ENCODE measurements at regions not wholly inside any gene's neighbourhood (a gene's known extent, or its start where the extent isn't known, plus 50 kb on each side); places are given as distances from the start of the nearest gene placed in this dataset.

- H3K27ac ChIP-seq: no peak overlapping the region
- no peak for TF ChIP-seq CTCF (conservative IDR thresholded peaks at IDR 0.05)
These were observed 204.7 kb upstream of the ZNF32 start for GRCh38 chr10:43853369-43853768.

- no peak overlapping the region for H3K27ac ChIP-seq
- no peak for TF ChIP-seq ZFX (IDR thresholded peaks at IDR 0.05)
- TF ChIP-seq CTCF (conservative IDR thresholded peaks at IDR 0.05): no peak
These were observed 204.0 kb upstream of the ZNF32 start for GRCh38 chr10:43852644-43853214.

- no peak overlapping the region for H3K27ac ChIP-seq
- no peak for TF ChIP-seq CTCF (conservative IDR thresholded peaks at IDR 0.05)
- TF ChIP-seq ZFX (IDR thresholded peaks at IDR 0.05): no peak
These were observed 203.5 kb upstream of the ZNF32 start for GRCh38 chr10:43852149-43852548.

GRCh38 chr10:43851030-43851429, 202.3 kb upstream of the ZNF32 start:
- TF ChIP-seq CTCF (conservative IDR thresholded peaks at IDR 0.05): no peak
- no peak for TF ChIP-seq ZFX (IDR thresholded peaks at IDR 0.05)
- no peak overlapping the region for H3K27ac ChIP-seq

- TF ChIP-seq ZFX (IDR thresholded peaks at IDR 0.05): no peak
- TF ChIP-seq CTCF (conservative IDR thresholded peaks at IDR 0.05): no peak
- no peak overlapping the region for H3K27ac ChIP-seq
These were observed 200.9 kb upstream of the ZNF32 start for GRCh38 chr10:43849551-43849950.

GRCh38 chr10:43846968-43847367, 198.3 kb upstream of the ZNF32 start:
- no peak for TF ChIP-seq ZFX (IDR thresholded peaks at IDR 0.05)
- TF ChIP-seq CTCF (conservative IDR thresholded peaks at IDR 0.05): no peak
- H3K27ac ChIP-seq: no peak overlapping the region

- TF ChIP-seq CTCF (conservative IDR thresholded peaks at IDR 0.05) (no peak), ZFX (IDR thresholded peaks at IDR 0.05) (no peak)
- H3K27ac ChIP-seq: no peak overlapping the region
These were observed 197.6 kb upstream of the ZNF32 start for GRCh38 chr10:43846187-43846680.
